ENCODE measurements at regions not wholly inside any gene's neighbourhood (a gene's known extent, or its start where the extent isn't known, plus 50 kb on each side); places are given as distances from the start of the nearest gene placed in this dataset.

DNA sequence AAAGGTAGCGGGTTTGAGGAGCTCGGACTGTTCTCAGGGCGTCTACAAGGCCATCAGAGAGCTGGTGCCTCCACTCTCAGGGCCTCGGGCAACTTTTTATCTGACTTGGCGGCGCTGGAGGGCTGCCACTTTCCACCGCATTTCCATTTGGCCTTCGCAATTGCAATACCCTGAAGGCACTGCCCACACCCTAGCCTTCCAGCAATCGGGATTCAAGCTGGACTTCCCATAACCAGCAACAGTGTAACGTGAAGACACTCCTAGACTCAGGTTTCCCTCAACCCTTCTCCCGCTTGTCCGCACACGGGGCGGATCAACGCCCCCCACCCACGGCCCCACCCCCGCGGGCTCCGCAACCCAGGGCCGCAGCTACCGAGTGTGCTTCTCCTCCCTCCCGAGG lies 50.2 kb upstream of the BCOR start:
- no peak overlapping the region for H3K4me3 ChIP-seq (replicated peaks; ENCODE audit: low read depth, low read length)
- no peak for DNase-seq (ENCODE audit: low read depth)
- TF ChIP-seq, protein P1, sequence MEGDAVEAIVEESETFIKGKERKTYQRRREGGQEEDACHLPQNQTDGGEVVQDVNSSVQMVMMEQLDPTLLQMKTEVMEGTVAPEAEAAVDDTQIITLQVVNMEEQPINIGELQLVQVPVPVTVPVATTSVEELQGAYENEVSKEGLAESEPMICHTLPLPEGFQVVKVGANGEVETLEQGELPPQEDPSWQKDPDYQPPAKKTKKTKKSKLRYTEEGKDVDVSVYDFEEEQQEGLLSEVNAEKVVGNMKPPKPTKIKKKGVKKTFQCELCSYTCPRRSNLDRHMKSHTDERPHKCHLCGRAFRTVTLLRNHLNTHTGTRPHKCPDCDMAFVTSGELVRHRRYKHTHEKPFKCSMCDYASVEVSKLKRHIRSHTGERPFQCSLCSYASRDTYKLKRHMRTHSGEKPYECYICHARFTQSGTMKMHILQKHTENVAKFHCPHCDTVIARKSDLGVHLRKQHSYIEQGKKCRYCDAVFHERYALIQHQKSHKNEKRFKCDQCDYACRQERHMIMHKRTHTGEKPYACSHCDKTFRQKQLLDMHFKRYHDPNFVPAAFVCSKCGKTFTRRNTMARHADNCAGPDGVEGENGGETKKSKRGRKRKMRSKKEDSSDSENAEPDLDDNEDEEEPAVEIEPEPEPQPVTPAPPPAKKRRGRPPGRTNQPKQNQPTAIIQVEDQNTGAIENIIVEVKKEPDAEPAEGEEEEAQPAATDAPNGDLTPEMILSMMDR (IDR thresholded peaks at IDR 0.05; ENCODE audit: low read length, missing control alignments) = no peak

Measured in fibroblast of pulmonary artery (primary cell).